Vagina (tissue), 2 donors: ENCODE measurements at regions not wholly inside any gene's neighbourhood (a gene's known extent, or its start where the extent isn't known, plus 50 kb on each side); places are given as distances from the start of the nearest gene placed in this dataset.

ENCODE experiments used
- DNase-seq, 2 donors: peaks; one replicate each; pipeline ENCODE4 v3.0.0-alpha.2; 2017; ENCODE audit errors: extremely low spot score in 2 of 2
- H3K27ac ChIP-seq: fragments of 200-600 bp; sonication (generic); one replicate; pipeline ENCODE4 v1.5.1; 2019
- H3K27me3 ChIP-seq: fragments of 200-600 bp; sonication (generic); one replicate; pipeline ENCODE4 v1.5.1; 2019
- H3K36me3 ChIP-seq, 2 donors: fragments of 200-600 bp; sonication (generic); one replicate each; pipeline ENCODE4 v1.5.1; 2017 to 2019
- H3K4me1 ChIP-seq: fragments of 200-600 bp; sonication (generic); one replicate; pipeline ENCODE4 v1.5.1; 2019
- H3K4me3 ChIP-seq, 2 donors: fragments of 200-600 bp; sonication (generic); 1 replicate in 1 of 2; 2 replicates in 1 of 2; pipeline ENCODE4 v1.5.1; 2016 to 2019
- H3K9me3 ChIP-seq: fragments of 200-600 bp; sonication (generic); one replicate; pipeline ENCODE4 v1.5.1; 2019
- CTCF ChIP-seq, 3 experiments: fragments of 450-650 bp in 2 of 3; fragments of 200-600 bp in 1 of 3; sonication (generic) in 1 of 3; IDR thresholded peaks; one replicate each; pipeline ENCODE4 v1.5.1; 2017 to 2019; ENCODE audit warnings: antibody characterized with exemption in 3 of 3, mild to moderate bottlenecking in 2 of 3, moderate library complexity in 2 of 3
- POLR2A ChIP-seq, 2 donors: fragments of 450-650 bp; IDR thresholded peaks; one replicate each; pipeline ENCODE4 v1.6.1; 2017; ENCODE audit warnings: antibody characterized with exemption in 2 of 2, mild to moderate bottlenecking in 2 of 2, moderate library complexity in 2 of 2
- POLR2AphosphoS5 ChIP-seq, 2 donors: sonication (generic); formaldehyde crosslinking; IDR thresholded peaks; one replicate each; pipeline ENCODE4 v1.9.0; 2017; ENCODE audit warnings: antibody characterized with exemption in 2 of 2, mild to moderate bottlenecking in 2 of 2, low read depth in 1 of 2; ENCODE audit not compliant: insufficient read depth in 1 of 2
- intact Hi-C: fragments of 100-400 bp; cut with DNase I; formaldehyde crosslinking; loops from one replicate; pipeline ENCODE4 v1.15.1; 2023

GRCh38 chr4:22336822-22337221, 179.0 kb downstream of the ADGRA3 start:
- intact Hi-C loops: no loop called here
- no peak for DNase-seq
- TF ChIP-seq CTCF (IDR thresholded peaks at IDR 0.05): no peak
- TF ChIP-seq POLR2A (IDR thresholded peaks at IDR 0.05): no peak
- no peak for TF ChIP-seq POLR2AphosphoS5 (IDR thresholded peaks at IDR 0.05; ENCODE audit: insufficient read depth in 1 of 2, low read depth in 1 of 2)
- H3K9me3 ChIP-seq: no peaks in the 10 kb centered on the region
- no peaks in the 10 kb centered on the region for H3K36me3 ChIP-seq
- no peaks in the 10 kb centered on the region for H3K27me3 ChIP-seq
- no peak overlapping the region for H3K4me3 ChIP-seq
- H3K27ac ChIP-seq: no peak overlapping the region
- no peaks in the 10 kb centered on the region for H3K4me1 ChIP-seq

- H3K36me3 ChIP-seq: no peaks in the 10 kb centered on the region
- TF ChIP-seq POLR2A (IDR thresholded peaks at IDR 0.05) (no peak), POLR2AphosphoS5 (IDR thresholded peaks at IDR 0.05; ENCODE audit: insufficient read depth in 1 of 2, low read depth in 1 of 2) (no peak)
- H3K27me3 ChIP-seq: no peaks in the 10 kb centered on the region
- H3K4me1 ChIP-seq: no peaks in the 10 kb centered on the region
- intact Hi-C loops: no loop called here
- H3K4me3 ChIP-seq: no peak overlapping the region
- H3K9me3 ChIP-seq: no peaks in the 10 kb centered on the region
- no peak overlapping the region for H3K27ac ChIP-seq
- no peak for DNase-seq
Observed at GRCh38 chr4:22334155-22334554, 181.7 kb downstream of the ADGRA3 start.

GRCh38 chr4:22324422-22324821, 191.4 kb downstream of the ADGRA3 start:
- H3K27me3 ChIP-seq: no peaks in the 10 kb centered on the region
- intact Hi-C loops: no loop called here
- H3K27ac ChIP-seq: no peak overlapping the region
- TF ChIP-seq POLR2AphosphoS5 (IDR thresholded peaks at IDR 0.05; ENCODE audit: insufficient read depth in 1 of 2, low read depth in 1 of 2) (no peak), POLR2A (IDR thresholded peaks at IDR 0.05) (no peak), CTCF (IDR thresholded peaks at IDR 0.05) (no peak)
- H3K4me1 ChIP-seq: no peaks in the 10 kb centered on the region
- H3K9me3 ChIP-seq: no peaks in the 10 kb centered on the region
- H3K4me3 ChIP-seq: no peak overlapping the region
- no peak for DNase-seq
- H3K36me3 ChIP-seq: no peaks in the 10 kb centered on the region

- no peak overlapping the region for H3K27ac ChIP-seq
- no peak for TF ChIP-seq POLR2AphosphoS5 (IDR thresholded peaks at IDR 0.05; ENCODE audit: insufficient read depth in 1 of 2, low read depth in 1 of 2)
- TF ChIP-seq POLR2A (IDR thresholded peaks at IDR 0.05): no peak
- TF ChIP-seq CTCF (IDR thresholded peaks at IDR 0.05): no peak
- no peak for DNase-seq
- no peaks in the 10 kb centered on the region for H3K36me3 ChIP-seq
- no peaks in the 10 kb centered on the region for H3K27me3 ChIP-seq
- no peaks in the 10 kb centered on the region for H3K9me3 ChIP-seq
- intact Hi-C loops: no loop called here
- no peaks in the 10 kb centered on the region for H3K4me1 ChIP-seq
- no peak overlapping the region for H3K4me3 ChIP-seq
Observed at GRCh38 chr4:22323691-22324090, 192.2 kb downstream of the ADGRA3 start.

- TF ChIP-seq POLR2AphosphoS5 (IDR thresholded peaks at IDR 0.05; ENCODE audit: insufficient read depth in 1 of 2, low read depth in 1 of 2) (no peak), POLR2A (IDR thresholded peaks at IDR 0.05) (no peak), CTCF (IDR thresholded peaks at IDR 0.05) (no peak)
- intact Hi-C loops: no loop called here
- Histone ChIP-seq H3K4me3 (no peak overlapping the region), H3K9me3 (no peaks in the 10 kb centered on the region), H3K27ac (no peak overlapping the region), H3K36me3 (no peaks in the 10 kb centered on the region), H3K4me1 (no peaks in the 10 kb centered on the region), H3K27me3 (no peaks in the 10 kb centered on the region)
- DNase-seq: no peak
Observed at GRCh38 chr4:22322996-22323395, 192.9 kb downstream of the ADGRA3 start.

GRCh38 chr4:22315628-22316027, 200.2 kb downstream of the ADGRA3 start:
- H3K27ac ChIP-seq: no peak overlapping the region
- no peaks in the 10 kb centered on the region for H3K27me3 ChIP-seq
- DNase-seq: no peak
- no peaks in the 10 kb centered on the region for H3K4me1 ChIP-seq
- no peak overlapping the region for H3K4me3 ChIP-seq
- no peaks in the 10 kb centered on the region for H3K36me3 ChIP-seq
- intact Hi-C loops: no loop called here
- H3K9me3 ChIP-seq: no peaks in the 10 kb centered on the region
- TF ChIP-seq POLR2A (IDR thresholded peaks at IDR 0.05) (no peak), POLR2AphosphoS5 (IDR thresholded peaks at IDR 0.05; ENCODE audit: insufficient read depth in 1 of 2, low read depth in 1 of 2) (no peak), CTCF (IDR thresholded peaks at IDR 0.05) (no peak)
